ENCODE measurements at regions not wholly inside any gene's neighbourhood (a gene's known extent, or its start where the extent isn't known, plus 50 kb on each side); places are given as distances from the start of the nearest gene placed in this dataset.
A peak's percentile ranks its signal among the peaks of the same experiment; 100 is the strongest.

- DNase-seq (ENCODE audit: low read depth) = no peak
These were observed 69.8 kb downstream of the CD83 start for GRCh38 chr6:14187406-14187805.

- no peak for DNase-seq (ENCODE audit: low read depth)
These were observed 71.5 kb downstream of the CD83 start for GRCh38 chr6:14189074-14189473.

- DNase-seq (ENCODE audit: low read depth) = no peak
These were observed 72.8 kb downstream of the CD83 start for GRCh38 chr6:14190191-14190928.

- no peak for DNase-seq (ENCODE audit: low read depth)
These were observed 73.3 kb downstream of the CD83 start for GRCh38 chr6:14190929-14191224.

- no peak for DNase-seq (ENCODE audit: low read depth)
These were observed 74.2 kb downstream of the CD83 start for GRCh38 chr6:14191761-14192160.

GRCh38 chr6:14192216-14192788, 74.7 kb downstream of the CD83 start:
- DNase-seq (ENCODE audit: low read depth) = no peak

- DNase-seq (ENCODE audit: low read depth) = no peak
These were observed 76.0 kb downstream of the CD83 start for GRCh38 chr6:14193524-14193923.

GRCh38 chr6:14194483-14194882, 76.9 kb downstream of the CD83 start:
- no peak for DNase-seq (ENCODE audit: low read depth)

- no peak for DNase-seq (ENCODE audit: low read depth)
These were observed 77.4 kb downstream of the CD83 start for GRCh38 chr6:14194976-14195375.

- DNase-seq (ENCODE audit: low read depth) = no peak
These were observed 78.5 kb downstream of the CD83 start for GRCh38 chr6:14196026-14196425.

- DNase-seq (ENCODE audit: low read depth) = no peak
These were observed 79.5 kb downstream of the CD83 start for GRCh38 chr6:14197118-14197517.

- no peak for DNase-seq (ENCODE audit: low read depth)
These were observed 82.5 kb downstream of the CD83 start for GRCh38 chr6:14200047-14200446.

- no peak for DNase-seq (ENCODE audit: low read depth)
These were observed 85.4 kb downstream of the CD83 start for GRCh38 chr6:14202947-14203346.

GRCh38 chr6:14206391-14206790, 88.8 kb downstream of the CD83 start:
- no peak for DNase-seq (ENCODE audit: low read depth)

- no peak for DNase-seq (ENCODE audit: low read depth)
These were observed 89.9 kb downstream of the CD83 start for GRCh38 chr6:14207448-14207847.

GRCh38 chr6:14209000-14209399, 91.4 kb downstream of the CD83 start:
- no peak for DNase-seq (ENCODE audit: low read depth)

- no peak for DNase-seq (ENCODE audit: low read depth)
These were observed 92.5 kb downstream of the CD83 start for GRCh38 chr6:14210077-14210476.

- DNase-seq (ENCODE audit: low read depth) = peak; percentile 51
These were observed 93.3 kb downstream of the CD83 start for GRCh38 chr6:14210663-14211561.

GRCh38 chr6:14211562-14211942, 94.0 kb downstream of the CD83 start:
- DNase-seq (ENCODE audit: low read depth) = no peak

GRCh38 chr6:14212020-14212419, 94.4 kb downstream of the CD83 start:
- DNase-seq (ENCODE audit: low read depth) = no peak

GRCh38 chr6:14212632-14213031, 95.1 kb downstream of the CD83 start:
- no peak for DNase-seq (ENCODE audit: low read depth)

- no peak for DNase-seq (ENCODE audit: low read depth)
These were observed 99.5 kb downstream of the CD83 start for GRCh38 chr6:14216946-14217684.

All from HS-5 (cell line).